GM12864 (cell line): ENCODE measurements at regions not wholly inside any gene's neighbourhood (a gene's known extent, or its start where the extent isn't known, plus 50 kb on each side); places are given as distances from the start of the nearest gene placed in this dataset.

Source experiments
- DNase-seq: peaks from one replicate; pipeline ENCODE4 v3.0.0-alpha.2; 2011; ENCODE audit warnings: low read depth
- H3K4me3 ChIP-seq: 2 replicates; pipeline ENCODE4 v1.5.1; 2011; ENCODE audit warnings: mild to moderate bottlenecking, low read depth, low read length, control low read depth
- TF ChIP-seq, protein P1 (sequence below): IDR thresholded peaks from 2 replicates; pipeline ENCODE4 v1.5.1; 2011; ENCODE audit warnings: low read depth, mild to moderate bottlenecking, moderate library complexity, low read length, control low read depth, inconsistent platforms; ENCODE audit errors: missing control alignments

DNA sequence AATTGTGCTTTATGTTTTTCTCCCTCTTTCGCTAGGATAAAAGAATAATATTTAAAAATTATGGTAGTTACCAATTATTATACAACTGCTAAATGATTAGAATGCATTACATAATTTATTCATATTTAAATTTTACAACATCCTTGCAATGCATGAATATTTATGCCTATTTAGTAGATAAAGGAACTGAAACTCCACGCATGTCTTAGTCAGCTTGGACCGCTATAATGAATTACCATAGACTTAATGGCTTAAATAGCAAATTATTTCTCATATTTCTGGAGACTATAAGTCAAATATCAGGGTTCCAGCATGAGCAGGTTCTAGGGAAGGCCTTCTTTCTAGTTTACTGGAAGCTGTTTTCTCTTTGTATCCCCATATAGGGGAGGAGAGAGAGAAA lies 1555.4 kb upstream of the ADGRL3 start:
- TF ChIP-seq, protein P1, sequence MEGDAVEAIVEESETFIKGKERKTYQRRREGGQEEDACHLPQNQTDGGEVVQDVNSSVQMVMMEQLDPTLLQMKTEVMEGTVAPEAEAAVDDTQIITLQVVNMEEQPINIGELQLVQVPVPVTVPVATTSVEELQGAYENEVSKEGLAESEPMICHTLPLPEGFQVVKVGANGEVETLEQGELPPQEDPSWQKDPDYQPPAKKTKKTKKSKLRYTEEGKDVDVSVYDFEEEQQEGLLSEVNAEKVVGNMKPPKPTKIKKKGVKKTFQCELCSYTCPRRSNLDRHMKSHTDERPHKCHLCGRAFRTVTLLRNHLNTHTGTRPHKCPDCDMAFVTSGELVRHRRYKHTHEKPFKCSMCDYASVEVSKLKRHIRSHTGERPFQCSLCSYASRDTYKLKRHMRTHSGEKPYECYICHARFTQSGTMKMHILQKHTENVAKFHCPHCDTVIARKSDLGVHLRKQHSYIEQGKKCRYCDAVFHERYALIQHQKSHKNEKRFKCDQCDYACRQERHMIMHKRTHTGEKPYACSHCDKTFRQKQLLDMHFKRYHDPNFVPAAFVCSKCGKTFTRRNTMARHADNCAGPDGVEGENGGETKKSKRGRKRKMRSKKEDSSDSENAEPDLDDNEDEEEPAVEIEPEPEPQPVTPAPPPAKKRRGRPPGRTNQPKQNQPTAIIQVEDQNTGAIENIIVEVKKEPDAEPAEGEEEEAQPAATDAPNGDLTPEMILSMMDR, result no peak
- no peak overlapping the region for H3K4me3 ChIP-seq
- DNase-seq, result no peak

DNA sequence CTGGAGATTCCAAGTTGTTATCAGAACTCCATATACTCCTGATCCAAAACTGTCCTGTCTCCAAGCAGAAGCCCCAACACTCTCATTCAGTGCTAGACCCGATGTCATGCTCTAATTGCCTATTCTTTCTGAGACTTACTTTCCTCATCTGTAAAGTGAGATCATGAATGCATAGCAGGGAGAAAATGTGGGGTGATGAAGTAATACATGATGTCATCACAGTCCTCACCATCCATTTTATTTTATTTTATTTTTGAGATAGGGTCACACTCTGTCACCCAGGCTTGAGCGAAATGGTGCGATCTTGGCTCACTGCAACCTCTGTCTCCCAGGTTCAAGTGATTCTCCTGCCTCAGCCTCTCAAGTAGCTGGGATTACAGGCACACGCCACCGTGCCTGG lies 1554.0 kb upstream of the ADGRL3 start:
- TF ChIP-seq, protein P1, result no peak
- no peak for DNase-seq
- H3K4me3 ChIP-seq, result no peak overlapping the region

DNA sequence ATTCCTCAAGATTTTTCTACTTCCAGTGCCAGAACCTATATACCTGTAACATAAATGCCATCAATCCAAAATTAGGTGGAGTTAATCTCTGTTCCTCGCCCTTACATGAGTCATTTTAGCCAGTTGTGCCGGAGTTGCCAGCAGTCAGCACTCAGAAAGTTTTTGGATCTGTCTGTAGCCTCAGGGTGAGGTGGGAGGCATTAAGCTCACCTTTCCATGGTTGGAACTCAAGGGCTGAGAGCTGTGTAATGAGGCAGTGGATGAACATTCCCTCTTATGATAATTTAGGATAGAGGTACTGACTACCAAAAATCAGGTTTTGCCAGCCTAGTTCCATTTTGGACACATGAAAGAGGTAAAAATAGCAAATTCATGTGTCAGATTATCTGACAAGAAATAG lies 1553.1 kb upstream of the ADGRL3 start:
- H3K4me3 ChIP-seq, result no peak overlapping the region
- DNase-seq, result no peak
- TF ChIP-seq, protein P1, result no peak

DNA sequence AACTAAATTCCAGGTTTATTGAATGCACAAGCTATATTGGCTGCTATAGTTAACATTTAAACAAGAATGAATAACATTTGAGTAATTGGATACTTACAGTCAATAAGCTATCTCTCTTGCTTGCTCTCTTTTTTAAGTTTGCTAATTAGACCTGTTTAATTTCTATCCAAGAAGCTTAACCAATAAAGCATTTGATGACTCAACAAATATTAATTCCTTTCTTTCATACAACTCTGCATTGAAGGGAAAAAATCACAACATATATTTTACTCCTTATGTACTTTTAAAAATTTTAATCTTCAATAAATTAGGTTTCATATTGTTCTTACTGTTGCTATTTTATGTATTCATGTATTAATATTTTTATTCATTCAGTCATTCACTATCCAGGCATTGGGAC lies 1552.6 kb upstream of the ADGRL3 start:
- H3K4me3 ChIP-seq, result no peak overlapping the region
- DNase-seq, result no peak
- TF ChIP-seq, protein P1, result no peak

DNA sequence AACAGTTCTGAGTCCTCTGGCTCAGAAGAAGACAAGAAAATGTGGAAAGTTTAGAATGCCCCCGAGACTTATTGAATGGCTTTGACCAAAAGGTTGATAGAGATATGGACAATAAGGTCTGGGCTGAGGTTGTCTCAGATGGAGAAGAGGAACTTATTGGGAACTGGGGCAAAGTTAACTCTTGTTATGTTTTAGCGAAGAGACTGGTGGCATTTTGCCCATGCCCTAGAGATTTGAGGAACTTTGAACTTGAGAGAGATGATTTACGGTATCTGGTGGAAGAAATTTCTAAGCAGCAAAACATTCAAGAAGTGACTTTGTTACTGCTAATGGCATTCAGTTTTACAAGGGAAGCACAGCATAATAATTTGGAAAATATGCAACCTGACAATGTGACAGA lies 1549.3 kb upstream of the ADGRL3 start:
- DNase-seq, result no peak
- no peak overlapping the region for H3K4me3 ChIP-seq
- TF ChIP-seq, protein P1, result no peak

DNA sequence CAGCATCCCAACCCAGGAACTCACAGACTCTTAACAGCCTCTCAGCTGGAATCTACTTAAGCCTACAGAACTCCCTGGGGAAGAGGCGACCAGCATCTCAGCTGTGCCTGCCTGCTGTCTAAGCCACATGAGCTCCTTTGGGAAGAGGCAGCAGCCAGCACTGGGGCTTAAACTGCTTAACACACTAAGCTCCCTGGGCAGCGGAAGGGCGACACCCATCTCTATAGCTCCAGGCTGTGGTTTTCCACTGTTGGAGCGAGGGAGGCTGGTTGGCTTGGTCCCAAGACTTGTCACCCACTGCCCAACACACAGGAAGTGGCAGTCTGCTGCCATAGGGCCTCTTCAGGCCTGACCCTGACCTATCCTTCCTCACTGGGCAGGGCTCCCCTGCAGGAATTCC lies 1544.1 kb upstream of the ADGRL3 start:
- DNase-seq, result no peak
- TF ChIP-seq, protein P1, result no peak
- H3K4me3 ChIP-seq, result no peak overlapping the region

DNA sequence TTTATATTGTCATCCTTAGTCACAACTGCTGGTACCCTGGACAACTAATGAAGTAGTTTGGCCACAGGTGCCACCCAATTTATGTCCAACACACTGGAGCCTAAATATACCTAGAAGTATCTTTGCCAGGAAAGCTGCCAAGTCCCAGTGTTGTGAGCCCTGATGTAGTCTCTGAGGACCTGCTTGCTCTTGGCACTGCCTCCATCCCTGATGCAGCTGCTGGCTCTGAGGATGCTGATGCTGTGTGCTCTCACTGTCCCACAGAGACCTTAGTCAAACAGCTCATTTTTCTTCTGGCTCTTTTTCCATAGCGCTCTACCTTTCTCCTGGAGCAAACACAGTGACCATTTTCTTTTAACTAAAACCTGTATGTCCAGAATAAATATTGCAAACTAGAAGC lies 1535.4 kb upstream of the ADGRL3 start:
- DNase-seq, result no peak
- TF ChIP-seq, protein P1, result no peak

More for the DNA sequence above, 1535.4 kb upstream of the ADGRL3 start:
- no peak overlapping the region for H3K4me3 ChIP-seq
